ENCODE measurements at regions not wholly inside any gene's neighbourhood (a gene's known extent, or its start where the extent isn't known, plus 50 kb on each side); places are given as distances from the start of the nearest gene placed in this dataset.

DNA sequence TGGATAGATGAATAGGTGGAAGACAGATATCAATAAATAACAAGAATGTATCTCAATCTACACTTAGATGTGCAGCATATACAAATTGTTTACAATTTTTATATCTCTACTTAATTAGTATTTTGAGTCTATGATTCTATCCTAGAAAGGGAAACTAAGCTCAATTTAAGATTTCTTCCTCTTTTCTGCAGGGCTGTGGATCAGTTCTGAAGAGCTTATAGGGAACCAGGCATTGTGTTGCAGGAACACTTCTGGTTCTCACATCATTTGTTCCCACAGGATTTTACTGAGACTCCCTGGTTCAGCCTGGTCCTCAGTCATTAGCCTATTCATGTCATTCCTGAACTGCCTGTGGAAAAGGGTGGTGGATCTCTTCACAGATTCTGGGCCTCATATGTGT, 105.8 kb downstream of the TNFSF18 start:
- Histone ChIP-seq H3K9ac (ENCODE audit: low read length) (no peak overlapping the region), H3K27ac (ENCODE audit: low read depth, low read length) (no peak overlapping the region), H3K36me3 (ENCODE audit: control insufficient read depth in 1 of 2, insufficient read depth in 2 of 2, low read length in 2 of 2) (no peaks in the 10 kb centered on the region), H2AFZ (ENCODE audit: low read depth, low read length, poor library complexity, severe bottlenecking) (no peak overlapping the region), H3K9me2 (ENCODE audit: insufficient read depth) (no peaks in the 10 kb centered on the region), H3K27me3 (ENCODE audit: insufficient read depth, low read length) (no peaks in the 10 kb centered on the region), H3K9me3 (ENCODE audit: control insufficient read depth in 1 of 2, insufficient read depth in 1 of 2, low read depth in 1 of 2, low read length in 2 of 2) (no peaks in the 10 kb centered on the region), H3K4me1 (ENCODE audit: control insufficient read depth in 1 of 2, insufficient read depth in 2 of 2, low read length in 2 of 2) (peaks cover 0 to 8% of the 10 kb centered on the region in 2 experiments; a peak in 1 of 4 replicates), H4K20me1 (ENCODE audit: insufficient read depth) (no peaks in the 10 kb centered on the region), H3K4me2 (ENCODE audit: low read length) (no peak overlapping the region), H3K79me2 (ENCODE audit: insufficient read depth, low read length) (no peaks in the 10 kb centered on the region), H3K4me3 (replicated peaks in 1 of 2; ENCODE audit: low read depth in 1 of 2, low read length in 2 of 2) (no peak overlapping the region)
- ChIA-PET CTCF (no interaction called here), RAD21 (ENCODE audit: low non-redundant PET in 1 of 2, low total read pairs in 2 of 2, uncharacterized antibody in 2 of 2, unreplicated experiment in 2 of 2) (no interaction called here), POLR2A (no interaction called here)
- BruUV-seq (replicated peaks): no TSS peak
- ATAC-seq (no peak), DNase-seq (ENCODE audit: low read depth, low spot score) (no peak)
- intact Hi-C loops (cut with micrococcal nuclease): no loop called here
- TF ChIP-seq EGR1 (IDR thresholded peaks at IDR 0.05; ENCODE audit: low read depth): no peak
- TF ChIP-seq FOSL1 (IDR thresholded peaks at IDR 0.05; ENCODE audit: low read depth): no peak
- no peak for TF ChIP-seq CEBPB (IDR thresholded peaks at IDR 0.05; ENCODE audit: low read depth)
- no peak for TF ChIP-seq ATF3 (IDR thresholded peaks at IDR 0.05)
- TF ChIP-seq SP1 (IDR thresholded peaks at IDR 0.05; ENCODE audit: low read depth): no peak
- no peak for TF ChIP-seq JUND (IDR thresholded peaks at IDR 0.05)
- TF ChIP-seq EZH2 (IDR thresholded peaks at IDR 0.05): no peak
- no peak for TF ChIP-seq SIN3A (IDR thresholded peaks at IDR 0.05; ENCODE audit: low read depth)
- TF ChIP-seq POLR2A (IDR thresholded peaks at IDR 0.05; ENCODE audit: borderline replicate concordance, extremely low read depth, insufficient read depth, insufficient read length): no peak
- TF ChIP-seq, protein P1, sequence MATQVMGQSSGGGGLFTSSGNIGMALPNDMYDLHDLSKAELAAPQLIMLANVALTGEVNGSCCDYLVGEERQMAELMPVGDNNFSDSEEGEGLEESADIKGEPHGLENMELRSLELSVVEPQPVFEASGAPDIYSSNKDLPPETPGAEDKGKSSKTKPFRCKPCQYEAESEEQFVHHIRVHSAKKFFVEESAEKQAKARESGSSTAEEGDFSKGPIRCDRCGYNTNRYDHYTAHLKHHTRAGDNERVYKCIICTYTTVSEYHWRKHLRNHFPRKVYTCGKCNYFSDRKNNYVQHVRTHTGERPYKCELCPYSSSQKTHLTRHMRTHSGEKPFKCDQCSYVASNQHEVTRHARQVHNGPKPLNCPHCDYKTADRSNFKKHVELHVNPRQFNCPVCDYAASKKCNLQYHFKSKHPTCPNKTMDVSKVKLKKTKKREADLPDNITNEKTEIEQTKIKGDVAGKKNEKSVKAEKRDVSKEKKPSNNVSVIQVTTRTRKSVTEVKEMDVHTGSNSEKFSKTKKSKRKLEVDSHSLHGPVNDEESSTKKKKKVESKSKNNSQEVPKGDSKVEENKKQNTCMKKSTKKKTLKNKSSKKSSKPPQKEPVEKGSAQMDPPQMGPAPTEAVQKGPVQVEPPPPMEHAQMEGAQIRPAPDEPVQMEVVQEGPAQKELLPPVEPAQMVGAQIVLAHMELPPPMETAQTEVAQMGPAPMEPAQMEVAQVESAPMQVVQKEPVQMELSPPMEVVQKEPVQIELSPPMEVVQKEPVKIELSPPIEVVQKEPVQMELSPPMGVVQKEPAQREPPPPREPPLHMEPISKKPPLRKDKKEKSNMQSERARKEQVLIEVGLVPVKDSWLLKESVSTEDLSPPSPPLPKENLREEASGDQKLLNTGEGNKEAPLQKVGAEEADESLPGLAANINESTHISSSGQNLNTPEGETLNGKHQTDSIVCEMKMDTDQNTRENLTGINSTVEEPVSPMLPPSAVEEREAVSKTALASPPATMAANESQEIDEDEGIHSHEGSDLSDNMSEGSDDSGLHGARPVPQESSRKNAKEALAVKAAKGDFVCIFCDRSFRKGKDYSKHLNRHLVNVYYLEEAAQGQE (IDR thresholded peaks at IDR 0.05; ENCODE audit: low read depth): no peak
- TF ChIP-seq, protein P2, sequence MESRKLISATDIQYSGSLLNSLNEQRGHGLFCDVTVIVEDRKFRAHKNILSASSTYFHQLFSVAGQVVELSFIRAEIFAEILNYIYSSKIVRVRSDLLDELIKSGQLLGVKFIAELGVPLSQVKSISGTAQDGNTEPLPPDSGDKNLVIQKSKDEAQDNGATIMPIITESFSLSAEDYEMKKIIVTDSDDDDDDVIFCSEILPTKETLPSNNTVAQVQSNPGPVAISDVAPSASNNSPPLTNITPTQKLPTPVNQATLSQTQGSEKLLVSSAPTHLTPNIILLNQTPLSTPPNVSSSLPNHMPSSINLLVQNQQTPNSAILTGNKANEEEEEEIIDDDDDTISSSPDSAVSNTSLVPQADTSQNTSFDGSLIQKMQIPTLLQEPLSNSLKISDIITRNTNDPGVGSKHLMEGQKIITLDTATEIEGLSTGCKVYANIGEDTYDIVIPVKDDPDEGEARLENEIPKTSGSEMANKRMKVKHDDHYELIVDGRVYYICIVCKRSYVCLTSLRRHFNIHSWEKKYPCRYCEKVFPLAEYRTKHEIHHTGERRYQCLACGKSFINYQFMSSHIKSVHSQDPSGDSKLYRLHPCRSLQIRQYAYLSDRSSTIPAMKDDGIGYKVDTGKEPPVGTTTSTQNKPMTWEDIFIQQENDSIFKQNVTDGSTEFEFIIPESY (IDR thresholded peaks at IDR 0.05; ENCODE audit: extremely low read depth, insufficient replicate concordance, low read length): no peak
- no peak for TF ChIP-seq YY1 (IDR thresholded peaks at IDR 0.05; ENCODE audit: extremely low read depth, insufficient replicate concordance, low read depth, low read length)
- no peak for TF ChIP-seq SRF (IDR thresholded peaks at IDR 0.05; ENCODE audit: low read depth)
- TF ChIP-seq CTCF (IDR thresholded peaks at IDR 0.05 in 2 of 3, conservative IDR thresholded peaks at IDR 0.05 in 1 of 3; ENCODE audit: borderline replicate concordance in 1 of 3, insufficient read depth in 1 of 3, low read depth in 2 of 3, low read length in 2 of 3): no peak
- TF ChIP-seq ELF1 (IDR thresholded peaks at IDR 0.05; ENCODE audit: borderline replicate concordance, low read depth): no peak
- no peak for TF ChIP-seq ZNF274 (IDR thresholded peaks at IDR 0.05; ENCODE audit: low read depth, low read length)
- TF ChIP-seq ZFX (IDR thresholded peaks at IDR 0.05): no peak
- no peak for TF ChIP-seq TCF7L2 (IDR thresholded peaks at IDR 0.05; ENCODE audit: borderline replicate concordance, extremely low read depth, insufficient read depth, insufficient read length)
- no peak for TF ChIP-seq POLR2AphosphoS5 (IDR thresholded peaks at IDR 0.05; ENCODE audit: low read depth, low read length)
